Activated naive CD8-positive, alpha-beta T cell (primary cell): ENCODE measurements at regions not wholly inside any gene's neighbourhood (a gene's known extent, or its start where the extent isn't known, plus 50 kb on each side); places are given as distances from the start of the nearest gene placed in this dataset.
"Not testable (repeated sequence)": the region's sequence is repeated elsewhere in the genome, so short reads cannot be mapped to it uniquely, and the experiment has no call there.

Experiments used
- H3K27ac Mint-ChIP-seq: one replicate; pipeline ENCODE4 v1.8.0; 2021; ENCODE audit warnings: mixed read lengths
- H3K27me3 Mint-ChIP-seq: one replicate; pipeline ENCODE4 v1.8.0; 2021; ENCODE audit warnings: mixed read lengths
- H3K36me3 Mint-ChIP-seq: one replicate; pipeline ENCODE4 v1.8.0; 2021; ENCODE audit warnings: mixed read lengths
- H3K4me1 Mint-ChIP-seq: one replicate; pipeline ENCODE4 v1.8.0; 2021; ENCODE audit warnings: low read depth, mixed read lengths
- H3K4me3 Mint-ChIP-seq: one replicate; pipeline ENCODE4 v1.8.0; 2021; ENCODE audit warnings: mild to moderate bottlenecking, mixed read lengths
- H3K9me3 Mint-ChIP-seq: one replicate; pipeline ENCODE4 v1.8.0; 2021; ENCODE audit warnings: low read depth, mixed read lengths

GRCh38 chr5:74389531-74390305, 250.8 kb downstream of the ENC1 start:
- H3K4me1 Mint-ChIP-seq = no peaks in the 10 kb centered on the region
- no peaks in the 10 kb centered on the region for H3K27me3 Mint-ChIP-seq
- H3K9me3 Mint-ChIP-seq = no peaks in the 10 kb centered on the region
- H3K36me3 Mint-ChIP-seq = no peaks in the 10 kb centered on the region
- H3K4me3 Mint-ChIP-seq = no peak overlapping the region
- no peak overlapping the region for H3K27ac Mint-ChIP-seq

- H3K4me1 Mint-ChIP-seq, H3K4me3 Mint-ChIP-seq, H3K27me3 Mint-ChIP-seq, H3K27ac Mint-ChIP-seq, H3K9me3 Mint-ChIP-seq, H3K36me3 Mint-ChIP-seq: not testable (repeated sequence)
These were observed 252.1 kb downstream of the ENC1 start for GRCh38 chr5:74388411-74388810.

- Mint-ChIP-seq H3K36me3 (no peaks in the 10 kb centered on the region), H3K27me3 (no peaks in the 10 kb centered on the region), H3K4me3 (no peak overlapping the region), H3K9me3 (no peaks in the 10 kb centered on the region), H3K4me1 (no peaks in the 10 kb centered on the region), H3K27ac (no peak overlapping the region)
These were observed 253.8 kb downstream of the ENC1 start for GRCh38 chr5:74386571-74387334.

GRCh38 chr5:74384851-74385250, 255.7 kb downstream of the ENC1 start:
- Mint-ChIP-seq H3K27me3 (peaks cover 4% of the 10 kb centered on the region), H3K9me3 (no peaks in the 10 kb centered on the region), H3K4me3 (no peak overlapping the region), H3K36me3 (no peaks in the 10 kb centered on the region), H3K27ac (no peak overlapping the region), H3K4me1 (no peaks in the 10 kb centered on the region)

- Mint-ChIP-seq H3K4me3 (no peak overlapping the region), H3K4me1 (no peaks in the 10 kb centered on the region), H3K27ac (no peak overlapping the region), H3K36me3 (no peaks in the 10 kb centered on the region), H3K9me3 (no peaks in the 10 kb centered on the region), H3K27me3 (peaks cover 4% of the 10 kb centered on the region)
These were observed 257.4 kb downstream of the ENC1 start for GRCh38 chr5:74382987-74383593.

- Mint-ChIP-seq H3K27me3 (peaks cover 4% of the 10 kb centered on the region), H3K4me3 (no peak overlapping the region), H3K4me1 (no peaks in the 10 kb centered on the region), H3K27ac (no peak overlapping the region), H3K36me3 (no peaks in the 10 kb centered on the region), H3K9me3 (no peaks in the 10 kb centered on the region)
These were observed 258.2 kb downstream of the ENC1 start for GRCh38 chr5:74382123-74382855.

- no peak overlapping the region for H3K27ac Mint-ChIP-seq
These were observed 260.3 kb downstream of the ENC1 start for GRCh38 chr5:74380193-74380592.

GRCh38 chr5:74378464-74378863, 262.1 kb downstream of the ENC1 start:
- Mint-ChIP-seq H3K4me1 (no peaks in the 10 kb centered on the region), H3K27me3 (peaks cover 6% of the 10 kb centered on the region), H3K4me3 (no peak overlapping the region), H3K9me3 (no peaks in the 10 kb centered on the region), H3K36me3 (no peaks in the 10 kb centered on the region), H3K27ac (no peak overlapping the region)

More at GRCh38 chr5:74380193-74380592, 260.3 kb downstream of the ENC1 start:
- no peaks in the 10 kb centered on the region for H3K4me1 Mint-ChIP-seq
- no peaks in the 10 kb centered on the region for H3K36me3 Mint-ChIP-seq
- H3K4me3 Mint-ChIP-seq = no peak overlapping the region
- H3K9me3 Mint-ChIP-seq = no peaks in the 10 kb centered on the region
- H3K27me3 Mint-ChIP-seq = peaks cover 6% of the 10 kb centered on the region

- no peak overlapping the region for H3K4me3 Mint-ChIP-seq
- H3K4me1 Mint-ChIP-seq = no peaks in the 10 kb centered on the region
- no peaks in the 10 kb centered on the region for H3K36me3 Mint-ChIP-seq
- H3K27me3 Mint-ChIP-seq = peaks cover 6% of the 10 kb centered on the region
- no peaks in the 10 kb centered on the region for H3K9me3 Mint-ChIP-seq
- H3K27ac Mint-ChIP-seq = no peak overlapping the region
These were observed 264.3 kb downstream of the ENC1 start for GRCh38 chr5:74376187-74376586.

GRCh38 chr5:74375271-74375670, 265.3 kb downstream of the ENC1 start:
- Mint-ChIP-seq H3K27ac (no peak overlapping the region), H3K9me3 (no peaks in the 10 kb centered on the region), H3K4me1 (no peaks in the 10 kb centered on the region), H3K4me3 (no peak overlapping the region), H3K36me3 (no peaks in the 10 kb centered on the region), H3K27me3 (peaks cover 2% of the 10 kb centered on the region)

GRCh38 chr5:74374656-74375055, 265.9 kb downstream of the ENC1 start:
- Mint-ChIP-seq H3K27ac (no peak overlapping the region), H3K4me1 (no peaks in the 10 kb centered on the region), H3K9me3 (no peaks in the 10 kb centered on the region), H3K4me3 (no peak overlapping the region), H3K27me3 (peaks cover 2% of the 10 kb centered on the region), H3K36me3 (no peaks in the 10 kb centered on the region)

- Mint-ChIP-seq H3K27ac (no peak overlapping the region), H3K27me3 (peaks cover 2% of the 10 kb centered on the region), H3K36me3 (no peaks in the 10 kb centered on the region), H3K4me3 (no peak overlapping the region), H3K9me3 (no peaks in the 10 kb centered on the region), H3K4me1 (no peaks in the 10 kb centered on the region)
These were observed 267.5 kb downstream of the ENC1 start for GRCh38 chr5:74373076-74373475.

- no peaks in the 10 kb centered on the region for H3K9me3 Mint-ChIP-seq
- no peaks in the 10 kb centered on the region for H3K4me1 Mint-ChIP-seq
- H3K4me3 Mint-ChIP-seq = no peak overlapping the region
- H3K27me3 Mint-ChIP-seq = peaks cover 2% of the 10 kb centered on the region
- H3K27ac Mint-ChIP-seq = no peak overlapping the region
- H3K36me3 Mint-ChIP-seq = no peaks in the 10 kb centered on the region
These were observed 267.9 kb downstream of the ENC1 start for GRCh38 chr5:74372502-74373064.

GRCh38 chr5:74372051-74372450, 268.5 kb downstream of the ENC1 start:
- peaks cover 1% of the 10 kb centered on the region for H3K27me3 Mint-ChIP-seq
- no peaks in the 10 kb centered on the region for H3K4me1 Mint-ChIP-seq
- H3K36me3 Mint-ChIP-seq = no peaks in the 10 kb centered on the region
- no peak overlapping the region for H3K4me3 Mint-ChIP-seq
- H3K9me3 Mint-ChIP-seq = no peaks in the 10 kb centered on the region
- H3K27ac Mint-ChIP-seq = no peak overlapping the region
